ENCODE measurements at regions not wholly inside any gene's neighbourhood (a gene's known extent, or its start where the extent isn't known, plus 50 kb on each side); places are given as distances from the start of the nearest gene placed in this dataset.

DNA sequence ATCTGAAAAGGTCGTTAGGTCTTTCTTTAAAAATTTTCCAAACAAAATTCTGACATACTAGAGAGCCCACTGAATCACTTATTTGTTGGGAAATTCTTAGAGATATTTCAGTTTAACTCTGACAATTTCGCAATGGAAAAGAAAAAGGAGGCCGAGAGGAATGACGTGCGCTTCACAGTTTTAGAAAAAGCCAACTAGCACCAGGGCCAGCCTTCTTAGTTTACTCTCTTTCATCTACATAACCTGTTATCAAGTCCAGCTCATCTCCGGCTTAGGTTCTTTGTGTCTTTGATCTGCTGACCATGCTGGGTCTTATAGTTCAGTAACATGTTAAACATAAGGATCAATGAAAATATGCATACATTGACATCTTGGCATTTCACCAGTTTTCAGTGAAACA lies 201.7 kb upstream of the TAS2R1 start:
- BruUV-seq (replicated peaks) = no TSS peak
- Histone ChIP-seq H2BK5ac (ENCODE audit: low read depth, low read length, poor library complexity, severe bottlenecking) (no peak overlapping the region), H3K14ac (replicated peaks; ENCODE audit: low read depth, low read length) (no peak overlapping the region), H2AK9ac (replicated peaks; ENCODE audit: low read depth, low read length, poor library complexity) (no peak overlapping the region), H3K4me2 (ENCODE audit: low read depth, low read length) (no peak overlapping the region), H2AFZ (replicated peaks; ENCODE audit: low read length, poor library complexity) (no peak overlapping the region), H3K23ac (ENCODE audit: low read depth, low read length) (no peak overlapping the region), H3K9ac (ENCODE audit: low read depth, low read length) (no peak overlapping the region), H4K20me1 (ENCODE audit: insufficient read depth, low read length) (no peaks in the 10 kb centered on the region), H3K4me1 (ENCODE audit: control insufficient read depth, insufficient read depth, low read length) (no peaks in the 10 kb centered on the region; the same call in 1 of the 2 replicates), H3K27ac (ENCODE audit: insufficient read depth, low read length) (no peak overlapping the region), H3K4me3 (ENCODE audit: insufficient read depth, low read depth, low read length) (no peak overlapping the region), H2BK20ac (ENCODE audit: low read depth, low read length) (no peak overlapping the region), H3K4ac (ENCODE audit: low read depth, low read length) (no peak overlapping the region), H4K8ac (ENCODE audit: low read depth in 2 of 2, low read length in 2 of 2) (no peak overlapping the region), H3K9me1 (ENCODE audit: insufficient read depth, low read length) (no peaks in the 10 kb centered on the region), H4K5ac (ENCODE audit: low read depth, low read length) (no peak overlapping the region), H3K79me1 (ENCODE audit: low read depth in 1 of 2, low read length in 2 of 2) (no peaks in the 10 kb centered on the region), H3K9me3 (ENCODE audit: control insufficient read depth, insufficient read depth, low read length) (no peaks in the 10 kb centered on the region), H3K56ac (ENCODE audit: extremely low read depth, insufficient read depth, low read length) (no peak overlapping the region), H4K91ac (ENCODE audit: insufficient read depth, low read depth, low read length) (no peak overlapping the region), H2BK120ac (ENCODE audit: low read depth, low read length) (no peak overlapping the region), H3K27me3 (ENCODE audit: control insufficient read depth, insufficient read depth, low read length) (peaks cover 2% of the 10 kb centered on the region; the same call in 1 of the 2 replicates), H2BK15ac (ENCODE audit: low read depth, low read length) (no peak overlapping the region), H3K18ac (ENCODE audit: low read depth, low read length) (no peak overlapping the region), H3K36me3 (ENCODE audit: control insufficient read depth, insufficient read depth, low read length) (no peaks in the 10 kb centered on the region), H2AK5ac (ENCODE audit: low read depth, low read length) (no peak overlapping the region)
- intact Hi-C loops (cut with micrococcal nuclease) = no loop called here
- in situ Hi-C loops (cut with MboI; ENCODE audit: low sequenced_read_pairs) = no loop called here
- ATAC-seq (ENCODE audit: low read depth) = no peak
- dilution Hi-C loops (cut with HindIII; ENCODE audit: low sequenced_read_pairs, unreplicated experiment) = no loop called here
- TF ChIP-seq NFE2L2 (IDR thresholded peaks at IDR 0.05; ENCODE audit: low read depth, low read length) (no peak), CEBPB (IDR thresholded peaks at IDR 0.05; ENCODE audit: low read depth, low read length) (peak; percentile 76)
- DNase-seq = peak; percentile 27
- ChIA-PET CTCF (no interaction called here), POLR2A (ENCODE audit: unreplicated experiment) (no interaction called here)
- no CpG with 5 or more reads among the region's 6 CpGs for WGBS, 2 experiments (ENCODE audit: extremely low coverage in 2 of 2, insufficient read length in 1 of 2)

Measured in IMR-90 (cell line).